ENCODE measurements at regions not wholly inside any gene's neighbourhood (a gene's known extent, or its start where the extent isn't known, plus 50 kb on each side); places are given as distances from the start of the nearest gene placed in this dataset.

DNA sequence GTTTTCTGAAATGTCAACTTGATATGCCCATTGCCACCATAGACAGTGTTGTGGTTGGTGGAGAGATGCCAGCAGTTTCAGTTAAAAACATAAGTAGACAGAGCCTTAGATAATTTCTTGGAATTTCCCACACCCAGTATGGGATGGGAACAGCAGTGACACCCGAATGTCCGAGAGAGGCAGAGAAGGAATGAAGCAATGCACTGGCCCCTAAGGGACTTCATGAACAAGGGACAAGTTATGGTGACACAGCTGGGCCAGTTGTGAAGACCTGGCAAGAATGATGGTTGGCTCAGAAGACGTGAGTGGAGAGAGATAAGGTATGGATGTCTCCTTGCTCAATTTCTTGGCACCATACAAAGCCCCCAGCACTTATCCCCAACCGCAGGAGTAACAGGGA is 165.2 kb upstream of the APCDD1 start:
- TF ChIP-seq ZFX (IDR thresholded peaks at IDR 0.05) (no peak), CTCF (conservative IDR thresholded peaks at IDR 0.05) (no peak)
